Transverse colon (tissue), 3 donors: ENCODE measurements at regions not wholly inside any gene's neighbourhood (a gene's known extent, or its start where the extent isn't known, plus 50 kb on each side); places are given as distances from the start of the nearest gene placed in this dataset.

Experiments
- EP300 ChIP-seq: sonication (generic); formaldehyde crosslinking; IDR thresholded peaks from one replicate; pipeline ENCODE4 v1.6.1; 2017; ENCODE audit warnings: antibody characterized with exemption, low read depth
- POLR2A ChIP-seq: fragments of 450-650 bp; IDR thresholded peaks from one replicate; pipeline ENCODE4 v1.6.1; 2016; ENCODE audit warnings: antibody characterized with exemption, mild to moderate bottlenecking, moderate library complexity
- TF ChIP-seq, protein P1 (sequence below), 5 experiments: fragments of 200-600 bp in 3 of 5; fragments of 450-650 bp in 2 of 5; sonication (generic) in 3 of 5; IDR thresholded peaks; 1 replicate in 2 of 5; 2 replicates in 3 of 5; pipeline ENCODE4 v1.5.1; 2016 to 2017; ENCODE audit warnings: antibody characterized with exemption in 5 of 5, inconsistent platforms in 3 of 5, mild to moderate bottlenecking in 2 of 5, moderate library complexity in 1 of 5

DNA sequence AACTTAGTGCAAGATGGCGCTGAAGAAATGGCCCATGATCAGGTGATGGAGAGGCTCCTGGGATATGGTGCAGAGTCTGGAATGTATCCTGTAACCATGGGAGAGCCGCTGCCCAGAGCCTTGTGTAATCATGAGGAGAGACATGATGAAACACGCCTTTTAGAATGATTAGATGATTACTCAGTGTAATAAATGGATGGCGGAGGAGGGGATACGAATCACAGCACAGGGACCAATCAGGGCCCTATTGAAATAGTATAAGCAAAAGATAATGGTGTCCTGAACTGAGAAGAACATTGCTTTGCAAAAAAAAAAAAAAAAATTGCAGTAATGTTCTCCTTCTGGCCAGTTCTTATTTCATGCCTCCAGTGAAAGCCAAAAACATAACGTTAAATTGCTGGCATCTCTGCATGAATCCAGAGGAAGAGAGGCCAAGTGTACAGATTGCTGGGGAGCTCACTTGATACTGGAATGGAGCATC lies 668.5 kb upstream of the AUTS2 start:
- TF ChIP-seq, protein P1, sequence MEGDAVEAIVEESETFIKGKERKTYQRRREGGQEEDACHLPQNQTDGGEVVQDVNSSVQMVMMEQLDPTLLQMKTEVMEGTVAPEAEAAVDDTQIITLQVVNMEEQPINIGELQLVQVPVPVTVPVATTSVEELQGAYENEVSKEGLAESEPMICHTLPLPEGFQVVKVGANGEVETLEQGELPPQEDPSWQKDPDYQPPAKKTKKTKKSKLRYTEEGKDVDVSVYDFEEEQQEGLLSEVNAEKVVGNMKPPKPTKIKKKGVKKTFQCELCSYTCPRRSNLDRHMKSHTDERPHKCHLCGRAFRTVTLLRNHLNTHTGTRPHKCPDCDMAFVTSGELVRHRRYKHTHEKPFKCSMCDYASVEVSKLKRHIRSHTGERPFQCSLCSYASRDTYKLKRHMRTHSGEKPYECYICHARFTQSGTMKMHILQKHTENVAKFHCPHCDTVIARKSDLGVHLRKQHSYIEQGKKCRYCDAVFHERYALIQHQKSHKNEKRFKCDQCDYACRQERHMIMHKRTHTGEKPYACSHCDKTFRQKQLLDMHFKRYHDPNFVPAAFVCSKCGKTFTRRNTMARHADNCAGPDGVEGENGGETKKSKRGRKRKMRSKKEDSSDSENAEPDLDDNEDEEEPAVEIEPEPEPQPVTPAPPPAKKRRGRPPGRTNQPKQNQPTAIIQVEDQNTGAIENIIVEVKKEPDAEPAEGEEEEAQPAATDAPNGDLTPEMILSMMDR (IDR thresholded peaks at IDR 0.05): no peak
- TF ChIP-seq POLR2A (no peak), EP300 (no peak)
